Astrocyte of the cerebellum (primary cell): ENCODE measurements at regions not wholly inside any gene's neighbourhood (a gene's known extent, or its start where the extent isn't known, plus 50 kb on each side); places are given as distances from the start of the nearest gene placed in this dataset.

Source experiments
- DNase-seq: peaks from one replicate; pipeline ENCODE4 v3.0.0-alpha.2; 2011; ENCODE audit warnings: low read depth
- H3K4me3 ChIP-seq: 2 replicates; pipeline ENCODE4 v1.5.1; 2011; ENCODE audit warnings: mild to moderate bottlenecking, low read depth, low read length, moderate library complexity
- CTCF ChIP-seq: IDR thresholded peaks from 2 replicates; pipeline ENCODE4 v1.5.1; 2012; ENCODE audit warnings: low read length, low read depth, moderate library complexity, mild to moderate bottlenecking; ENCODE audit errors: missing control alignments
- in situ Hi-C: cut with HindIII; loops from 2 replicates; pipeline ENCODE4 v1.10.0; 2017; ENCODE audit warnings: low sequenced_read_pairs

- no peak for DNase-seq
- TF ChIP-seq CTCF: no peak
- H3K4me3 ChIP-seq: no peak overlapping the region
- in situ Hi-C loops: no loop called here
Measured at GRCh38 chrX:40462795-40463194, 118.0 kb upstream of the ATP6AP2 start.

DNA sequence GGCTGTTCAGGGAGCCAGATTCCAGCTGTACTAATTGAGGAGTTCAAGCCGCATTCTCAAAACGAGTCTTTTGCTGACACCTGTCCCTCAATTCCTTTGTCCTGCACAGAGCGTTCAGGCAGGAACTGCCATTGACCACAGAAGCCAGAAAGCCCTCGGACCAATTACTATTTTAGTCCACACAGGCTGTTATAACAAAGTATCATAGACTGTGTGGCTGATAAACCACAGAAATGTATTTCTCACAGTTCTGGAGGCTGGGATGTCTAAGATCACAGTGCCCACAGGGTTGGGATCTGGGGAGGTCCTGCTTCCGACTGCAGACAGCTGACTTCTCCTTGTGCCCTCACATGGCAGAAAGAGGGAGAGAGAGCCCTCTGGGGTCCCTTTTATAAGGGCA, 119.8 kb upstream of the ATP6AP2 start:
- no peak overlapping the region for H3K4me3 ChIP-seq
- DNase-seq: no peak
- no peak for TF ChIP-seq CTCF
- in situ Hi-C loops: no loop called here

DNA sequence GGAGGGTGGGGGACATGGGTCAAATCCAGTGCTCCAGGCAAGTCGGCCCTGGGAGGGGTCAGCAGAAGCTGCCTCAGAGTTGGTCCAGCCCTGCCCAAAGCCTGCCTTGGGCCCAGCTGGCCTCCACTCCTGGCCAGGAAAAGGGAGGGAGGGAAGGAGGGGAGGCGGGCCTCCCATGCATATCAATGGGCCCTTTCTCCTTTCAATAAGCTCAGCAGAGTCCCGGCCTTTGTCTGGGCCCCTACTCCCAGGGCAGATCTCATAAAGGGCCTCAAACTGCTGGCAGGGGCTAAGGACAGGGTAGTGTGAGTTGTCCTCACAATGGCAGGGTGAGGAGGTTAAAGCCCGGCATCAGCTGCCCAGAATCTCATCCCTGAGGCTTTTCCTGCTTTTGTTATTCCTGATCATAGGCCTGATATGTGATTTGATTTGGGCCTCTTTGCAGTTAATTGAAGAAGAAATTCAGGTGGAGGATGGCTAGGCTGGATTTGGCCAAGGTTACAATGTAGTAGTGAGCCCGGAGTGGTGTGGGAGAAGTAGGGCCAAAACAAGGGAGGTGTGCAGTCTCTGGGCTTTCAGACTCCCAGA, 121.1 kb upstream of the ATP6AP2 start:
- no peak for TF ChIP-seq CTCF
- in situ Hi-C loops: no loop called here
- DNase-seq: no peak
- no peak overlapping the region for H3K4me3 ChIP-seq

- in situ Hi-C loops: no loop called here
Measured at GRCh38 chrX:40457406-40457805, 123.4 kb upstream of the ATP6AP2 start.

GRCh38 chrX:40452031-40452430, 128.7 kb upstream of the ATP6AP2 start:
- no peak for DNase-seq
- H3K4me3 ChIP-seq: no peak overlapping the region
- no peak for TF ChIP-seq CTCF
- in situ Hi-C loops: no loop called here

More at GRCh38 chrX:40457406-40457805, 123.4 kb upstream of the ATP6AP2 start:
- DNase-seq: no peak
- no peak for TF ChIP-seq CTCF
- no peak overlapping the region for H3K4me3 ChIP-seq

GRCh38 chrX:40449956-40450706, 130.6 kb upstream of the ATP6AP2 start:
- no peak overlapping the region for H3K4me3 ChIP-seq
- DNase-seq: no peak
- in situ Hi-C loops: no loop called here
- TF ChIP-seq CTCF: no peak
